ENCODE measurements at regions not wholly inside any gene's neighbourhood (a gene's known extent, or its start where the extent isn't known, plus 50 kb on each side); places are given as distances from the start of the nearest gene placed in this dataset.

GRCh38 chr2:222088561-222088960 is 210.2 kb downstream of the PAX3 start:
- Mint-ChIP-seq H3K4me1 (ENCODE audit: low read depth) (no peaks in the 10 kb centered on the region), H3K4me3 (no peak overlapping the region), H3K36me3 (ENCODE audit: low read depth) (no peaks in the 10 kb centered on the region), H3K27ac (no peak overlapping the region), H3K27me3 (no peaks in the 10 kb centered on the region), H3K9me3 (peaks cover 9% of the 10 kb centered on the region)
- intact Hi-C loops (cut with micrococcal nuclease), result no loop called here

GRCh38 chr2:222087998-222088397 is 210.8 kb downstream of the PAX3 start:
- no peaks in the 10 kb centered on the region for H3K4me1 Mint-ChIP-seq (ENCODE audit: low read depth)
- H3K9me3 Mint-ChIP-seq, result peaks cover 9% of the 10 kb centered on the region
- H3K27ac Mint-ChIP-seq, result no peak overlapping the region
- intact Hi-C loops (cut with micrococcal nuclease), result no loop called here
- no peaks in the 10 kb centered on the region for H3K36me3 Mint-ChIP-seq (ENCODE audit: low read depth)
- H3K4me3 Mint-ChIP-seq, result no peak overlapping the region
- H3K27me3 Mint-ChIP-seq, result no peaks in the 10 kb centered on the region

GRCh38 chr2:222082201-222082600 is 216.6 kb downstream of the PAX3 start:
- H3K4me3 Mint-ChIP-seq, result no peak overlapping the region
- H3K9me3 Mint-ChIP-seq, result peaks cover 9% of the 10 kb centered on the region
- H3K27ac Mint-ChIP-seq, result no peak overlapping the region
- intact Hi-C loops (cut with micrococcal nuclease), result no loop called here
- H3K36me3 Mint-ChIP-seq (ENCODE audit: low read depth), result no peaks in the 10 kb centered on the region
- no peaks in the 10 kb centered on the region for H3K27me3 Mint-ChIP-seq
- no peaks in the 10 kb centered on the region for H3K4me1 Mint-ChIP-seq (ENCODE audit: low read depth)

- H3K36me3 Mint-ChIP-seq (ENCODE audit: low read depth), result no peaks in the 10 kb centered on the region
- intact Hi-C loops (cut with micrococcal nuclease), result no loop called here
- H3K4me3 Mint-ChIP-seq, result no peak overlapping the region
- no peaks in the 10 kb centered on the region for H3K4me1 Mint-ChIP-seq (ENCODE audit: low read depth)
- no peaks in the 10 kb centered on the region for H3K27me3 Mint-ChIP-seq
- H3K9me3 Mint-ChIP-seq, result peaks cover 7% of the 10 kb centered on the region
- H3K27ac Mint-ChIP-seq, result no peak overlapping the region
Observed at GRCh38 chr2:222080141-222080540, 218.7 kb downstream of the PAX3 start.

- no peaks in the 10 kb centered on the region for H3K4me1 Mint-ChIP-seq (ENCODE audit: low read depth)
- no peak overlapping the region for H3K4me3 Mint-ChIP-seq
- no peaks in the 10 kb centered on the region for H3K27me3 Mint-ChIP-seq
- intact Hi-C loops (cut with micrococcal nuclease), result no loop called here
- H3K36me3 Mint-ChIP-seq (ENCODE audit: low read depth), result no peaks in the 10 kb centered on the region
- H3K9me3 Mint-ChIP-seq, result no peaks in the 10 kb centered on the region
- no peak overlapping the region for H3K27ac Mint-ChIP-seq
Observed at GRCh38 chr2:222076973-222077690, 221.7 kb downstream of the PAX3 start.

GRCh38 chr2:222074674-222075073 is 224.1 kb downstream of the PAX3 start:
- no peaks in the 10 kb centered on the region for H3K27me3 Mint-ChIP-seq
- H3K9me3 Mint-ChIP-seq, result no peaks in the 10 kb centered on the region
- intact Hi-C loops (cut with micrococcal nuclease), result no loop called here
- no peaks in the 10 kb centered on the region for H3K36me3 Mint-ChIP-seq (ENCODE audit: low read depth)
- H3K4me3 Mint-ChIP-seq, result no peak overlapping the region
- no peak overlapping the region for H3K27ac Mint-ChIP-seq
- H3K4me1 Mint-ChIP-seq (ENCODE audit: low read depth), result no peaks in the 10 kb centered on the region

GRCh38 chr2:222071911-222072310 is 226.9 kb downstream of the PAX3 start:
- H3K27me3 Mint-ChIP-seq, result no peaks in the 10 kb centered on the region
- H3K4me1 Mint-ChIP-seq (ENCODE audit: low read depth), result no peaks in the 10 kb centered on the region
- intact Hi-C loops (cut with micrococcal nuclease), result no loop called here
- H3K9me3 Mint-ChIP-seq, result no peaks in the 10 kb centered on the region
- no peaks in the 10 kb centered on the region for H3K36me3 Mint-ChIP-seq (ENCODE audit: low read depth)
- H3K4me3 Mint-ChIP-seq, result no peak overlapping the region
- no peak overlapping the region for H3K27ac Mint-ChIP-seq

GRCh38 chr2:222064286-222064685 is 234.5 kb downstream of the PAX3 start:
- Mint-ChIP-seq H3K27ac (no peak overlapping the region), H3K4me1 (ENCODE audit: low read depth) (no peaks in the 10 kb centered on the region), H3K4me3 (no peak overlapping the region), H3K27me3 (peaks cover 3% of the 10 kb centered on the region), H3K9me3 (no peaks in the 10 kb centered on the region), H3K36me3 (ENCODE audit: low read depth) (no peaks in the 10 kb centered on the region)
- intact Hi-C loops (cut with micrococcal nuclease), result no loop called here

- no peak overlapping the region for H3K4me3 Mint-ChIP-seq
- intact Hi-C loops (cut with micrococcal nuclease), result loop anchor here (10.0 kb wide), 1 partner anchor 256 kb away; no protein-coding TSS in a partner anchor
Observed at GRCh38 chr2:222058819-222059445, 239.9 kb downstream of the PAX3 start.

GRCh38 chr2:222057347-222058073 is 241.3 kb downstream of the PAX3 start:
- H3K27me3 Mint-ChIP-seq, result peaks cover 28% of the 10 kb centered on the region

More at GRCh38 chr2:222058819-222059445, 239.9 kb downstream of the PAX3 start:
- peaks cover 22% of the 10 kb centered on the region for H3K27me3 Mint-ChIP-seq
- H3K27ac Mint-ChIP-seq, result no peak overlapping the region
- H3K9me3 Mint-ChIP-seq, result no peaks in the 10 kb centered on the region
- no peaks in the 10 kb centered on the region for H3K4me1 Mint-ChIP-seq (ENCODE audit: low read depth)
- H3K36me3 Mint-ChIP-seq (ENCODE audit: low read depth), result no peaks in the 10 kb centered on the region

GRCh38 chr2:222055328-222055727 is 243.5 kb downstream of the PAX3 start:
- Mint-ChIP-seq H3K27ac (no peak overlapping the region), H3K4me1 (ENCODE audit: low read depth) (no peaks in the 10 kb centered on the region), H3K9me3 (no peaks in the 10 kb centered on the region), H3K4me3 (no peak overlapping the region), H3K36me3 (ENCODE audit: low read depth) (no peaks in the 10 kb centered on the region), H3K27me3 (peaks cover 26% of the 10 kb centered on the region)
- intact Hi-C loops (cut with micrococcal nuclease), result loop anchor here (10.0 kb wide), 1 partner anchor 259 kb away; no protein-coding TSS in a partner anchor

More at GRCh38 chr2:222057347-222058073, 241.3 kb downstream of the PAX3 start:
- no peaks in the 10 kb centered on the region for H3K9me3 Mint-ChIP-seq
- H3K27ac Mint-ChIP-seq, result no peak overlapping the region
- intact Hi-C loops (cut with micrococcal nuclease), result loop anchor here (1.0 to 10.0 kb wide), 4 partner anchors 257 to 555 kb away; no protein-coding TSS in a partner anchor
- H3K36me3 Mint-ChIP-seq (ENCODE audit: low read depth), result no peaks in the 10 kb centered on the region
- H3K4me3 Mint-ChIP-seq, result no peak overlapping the region
- H3K4me1 Mint-ChIP-seq (ENCODE audit: low read depth), result no peaks in the 10 kb centered on the region

- intact Hi-C loops (cut with micrococcal nuclease), result loop anchor here (10.0 kb wide), 1 partner anchor 260 kb away; no protein-coding TSS in a partner anchor
- H3K4me1 Mint-ChIP-seq (ENCODE audit: low read depth), result no peaks in the 10 kb centered on the region
- no peak overlapping the region for H3K4me3 Mint-ChIP-seq
- no peak overlapping the region for H3K27ac Mint-ChIP-seq
- no peaks in the 10 kb centered on the region for H3K9me3 Mint-ChIP-seq
- peaks cover 25% of the 10 kb centered on the region for H3K27me3 Mint-ChIP-seq
- no peaks in the 10 kb centered on the region for H3K36me3 Mint-ChIP-seq (ENCODE audit: low read depth)
Observed at GRCh38 chr2:222054813-222055212, 244.0 kb downstream of the PAX3 start.

- H3K36me3 Mint-ChIP-seq (ENCODE audit: low read depth), result no peaks in the 10 kb centered on the region
- no peaks in the 10 kb centered on the region for H3K9me3 Mint-ChIP-seq
- peaks cover 19% of the 10 kb centered on the region for H3K27me3 Mint-ChIP-seq
- no peaks in the 10 kb centered on the region for H3K4me1 Mint-ChIP-seq (ENCODE audit: low read depth)
- intact Hi-C loops (cut with micrococcal nuclease), result loop anchor here (10.0 kb wide), 1 partner anchor 262 kb away; no protein-coding TSS in a partner anchor
- H3K27ac Mint-ChIP-seq, result no peak overlapping the region
- no peak overlapping the region for H3K4me3 Mint-ChIP-seq
Observed at GRCh38 chr2:222052934-222053367, 245.8 kb downstream of the PAX3 start.

- Mint-ChIP-seq H3K27ac (no peak overlapping the region), H3K4me1 (ENCODE audit: low read depth) (no peaks in the 10 kb centered on the region), H3K27me3 (peaks cover 18% of the 10 kb centered on the region), H3K4me3 (no peak overlapping the region), H3K36me3 (ENCODE audit: low read depth) (no peaks in the 10 kb centered on the region), H3K9me3 (no peaks in the 10 kb centered on the region)
- intact Hi-C loops (cut with micrococcal nuclease), result loop anchor here (10.0 kb wide), 1 partner anchor 264 kb away; no protein-coding TSS in a partner anchor
Observed at GRCh38 chr2:222050981-222051380, 247.8 kb downstream of the PAX3 start.

All from dendritic cell treated with granulocyte-macrophage colony-stimulating factor and Interleukin-4, amounts not matched to agents 40 ng/mL and 50 ng/mL, for 4 days (primary cell).